H4 (cell line): ENCODE measurements at regions not wholly inside any gene's neighbourhood (a gene's known extent, or its start where the extent isn't known, plus 50 kb on each side); places are given as distances from the start of the nearest gene placed in this dataset.

ENCODE experiments used
- DNase-seq: peaks from one replicate; pipeline ENCODE4 v3.0.0-alpha.2; 2015; ENCODE audit warnings: low spot score

GRCh38 chr12:74906224-74906623 lies 303.4 kb downstream of the KCNC2 start:
- DNase-seq = peak; percentile 17

GRCh38 chr12:74910831-74911230 lies 298.8 kb downstream of the KCNC2 start:
- no peak for DNase-seq

- no peak for DNase-seq
These were observed 295.3 kb downstream of the KCNC2 start for GRCh38 chr12:74914378-74914777.

- no peak for DNase-seq
These were observed 293.9 kb downstream of the KCNC2 start for GRCh38 chr12:74915718-74916117.

- no peak for DNase-seq
These were observed 291.9 kb downstream of the KCNC2 start for GRCh38 chr12:74917743-74918142.

GRCh38 chr12:74918291-74918690 lies 291.3 kb downstream of the KCNC2 start:
- DNase-seq = no peak

DNA sequence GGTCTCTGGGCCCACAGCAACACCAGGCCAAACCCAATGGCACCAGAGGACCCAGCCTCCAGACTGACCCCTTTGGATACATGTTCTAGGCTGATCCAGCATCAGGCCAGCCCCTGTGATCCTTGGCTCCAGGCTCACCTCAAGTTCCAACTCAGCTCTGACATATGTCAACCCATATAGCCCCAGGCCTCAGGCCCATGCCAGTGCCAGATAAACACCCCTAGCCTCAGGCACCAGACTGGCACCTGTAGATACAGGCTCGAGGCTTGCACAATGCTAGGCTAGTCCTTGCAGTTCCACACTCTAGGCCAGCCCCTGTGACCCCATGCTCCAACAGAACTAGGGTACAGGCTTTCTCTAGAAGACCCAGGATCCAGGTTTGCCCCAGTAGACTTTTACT lies 287.5 kb downstream of the KCNC2 start:
- no peak for DNase-seq

- DNase-seq = no peak
These were observed 287.0 kb downstream of the KCNC2 start for GRCh38 chr12:74922642-74923041.

GRCh38 chr12:74941670-74942069 lies 268.0 kb downstream of the KCNC2 start:
- no peak for DNase-seq

- DNase-seq = no peak
These were observed 263.9 kb downstream of the KCNC2 start for GRCh38 chr12:74945771-74946198.

GRCh38 chr12:74953697-74954096 lies 255.9 kb downstream of the KCNC2 start:
- DNase-seq = no peak

DNA sequence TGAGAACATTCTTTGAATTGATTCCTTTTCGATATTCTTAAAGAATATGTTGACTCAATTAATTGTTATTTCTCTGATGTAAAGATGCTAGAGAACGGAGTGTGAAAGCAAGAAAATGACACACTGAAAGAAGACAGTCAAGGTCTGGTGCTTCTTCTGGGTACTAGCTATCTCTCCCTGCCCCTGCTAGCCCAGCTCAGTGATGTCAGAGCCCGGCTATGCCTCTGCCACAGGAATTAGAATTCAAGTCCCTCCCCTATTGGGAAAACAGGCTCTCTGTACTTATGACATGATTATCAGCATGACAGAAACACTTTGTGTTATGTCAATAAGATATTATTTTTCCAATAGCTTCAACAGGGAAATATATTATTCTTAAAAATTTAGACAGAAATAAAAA lies 252.4 kb downstream of the KCNC2 start:
- no peak for DNase-seq

DNA sequence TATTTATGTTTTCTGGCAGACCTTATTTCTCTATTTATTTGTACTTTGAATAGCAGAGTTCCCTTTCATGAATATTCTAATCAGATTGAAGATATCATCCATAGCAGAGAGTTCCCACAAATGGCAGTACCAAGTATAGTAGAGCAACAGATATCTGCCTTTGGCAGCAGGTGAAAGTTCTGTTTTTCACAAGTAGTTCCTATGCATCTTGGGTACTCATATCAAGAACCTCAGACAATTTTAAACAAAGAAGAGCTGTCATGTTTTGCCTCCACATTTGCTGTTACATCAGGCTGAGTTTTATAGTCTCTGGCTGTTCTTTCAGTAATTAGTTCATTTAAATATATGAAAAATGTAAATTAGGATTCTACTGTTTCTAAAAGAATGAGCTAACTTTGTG lies 252.0 kb downstream of the KCNC2 start:
- no peak for DNase-seq

DNA sequence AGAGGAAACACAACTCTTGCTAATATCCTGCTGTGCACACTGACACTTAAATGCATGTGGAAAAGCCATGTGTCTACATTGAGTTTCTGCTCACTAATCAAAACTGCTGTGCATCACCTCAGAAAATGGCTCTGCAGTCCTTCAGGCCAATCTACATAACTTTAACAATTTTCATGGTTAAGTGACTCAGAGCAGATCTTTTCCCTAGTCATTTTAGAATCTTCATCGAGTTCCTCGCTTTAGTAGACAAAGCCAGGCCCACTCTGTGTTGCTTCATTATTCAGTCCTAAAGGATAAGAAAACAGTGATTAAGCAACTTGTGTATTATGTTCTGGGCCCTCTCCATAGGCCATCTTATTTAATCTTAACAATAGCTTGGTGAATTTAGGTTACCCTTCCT lies 250.0 kb downstream of the KCNC2 start:
- DNase-seq = no peak

DNA sequence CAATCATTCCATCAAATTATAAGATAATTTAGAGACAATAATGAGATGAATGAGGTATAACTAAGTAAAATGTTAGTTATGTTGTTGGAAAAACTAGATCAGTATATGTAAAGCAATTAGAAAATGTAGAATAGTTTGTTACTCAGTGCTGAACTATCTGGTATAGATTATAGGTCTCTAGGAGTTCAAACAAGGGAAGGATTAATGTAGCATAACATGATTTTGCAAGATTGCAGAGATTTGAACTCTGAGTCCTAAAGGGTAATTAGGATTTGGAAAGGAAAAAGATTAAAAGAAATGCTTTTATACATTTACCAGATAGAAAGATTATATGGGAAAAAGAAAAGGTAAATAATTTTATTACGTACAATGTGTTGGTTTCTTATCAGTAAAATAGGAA lies 246.3 kb downstream of the KCNC2 start:
- DNase-seq = no peak

- DNase-seq = no peak
These were observed 245.7 kb downstream of the KCNC2 start for GRCh38 chr12:74963867-74964331.

DNA sequence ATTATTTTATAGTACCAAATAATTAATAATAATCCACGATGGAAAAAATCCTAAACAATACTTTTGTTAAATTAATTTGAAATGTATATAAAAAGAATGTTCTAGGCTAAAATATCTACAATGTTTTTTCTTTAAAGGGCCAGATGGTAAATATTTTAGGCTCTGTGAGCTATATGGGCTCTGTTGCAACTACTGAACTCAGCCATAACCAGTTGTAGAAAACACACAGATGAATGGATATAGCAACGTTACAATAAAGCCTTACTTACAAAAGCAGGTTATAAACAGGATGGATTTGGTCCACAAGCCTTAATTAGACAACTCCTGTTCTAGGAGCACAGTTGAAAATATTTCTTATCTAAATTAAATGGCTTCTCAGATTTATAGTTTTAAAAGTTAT lies 245.2 kb downstream of the KCNC2 start:
- no peak for DNase-seq

DNA sequence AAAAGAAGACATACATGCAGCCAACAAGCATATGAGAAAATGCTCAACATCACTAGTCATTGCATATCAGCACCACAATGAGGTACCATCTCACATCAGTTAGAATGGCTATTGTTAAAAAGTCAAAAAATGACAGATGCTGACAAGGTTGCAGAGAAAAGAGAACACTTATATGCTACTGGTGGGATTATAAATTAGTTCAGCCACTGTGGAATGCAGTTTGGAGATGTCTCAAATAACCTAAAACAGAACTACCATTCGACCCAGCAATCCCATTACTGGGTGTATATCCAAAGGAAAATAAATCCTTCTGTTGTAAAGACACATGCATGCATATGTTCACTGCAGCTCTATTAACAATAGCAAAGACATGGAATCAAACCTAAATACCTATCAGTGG lies 238.4 kb downstream of the KCNC2 start:
- DNase-seq = no peak

DNA sequence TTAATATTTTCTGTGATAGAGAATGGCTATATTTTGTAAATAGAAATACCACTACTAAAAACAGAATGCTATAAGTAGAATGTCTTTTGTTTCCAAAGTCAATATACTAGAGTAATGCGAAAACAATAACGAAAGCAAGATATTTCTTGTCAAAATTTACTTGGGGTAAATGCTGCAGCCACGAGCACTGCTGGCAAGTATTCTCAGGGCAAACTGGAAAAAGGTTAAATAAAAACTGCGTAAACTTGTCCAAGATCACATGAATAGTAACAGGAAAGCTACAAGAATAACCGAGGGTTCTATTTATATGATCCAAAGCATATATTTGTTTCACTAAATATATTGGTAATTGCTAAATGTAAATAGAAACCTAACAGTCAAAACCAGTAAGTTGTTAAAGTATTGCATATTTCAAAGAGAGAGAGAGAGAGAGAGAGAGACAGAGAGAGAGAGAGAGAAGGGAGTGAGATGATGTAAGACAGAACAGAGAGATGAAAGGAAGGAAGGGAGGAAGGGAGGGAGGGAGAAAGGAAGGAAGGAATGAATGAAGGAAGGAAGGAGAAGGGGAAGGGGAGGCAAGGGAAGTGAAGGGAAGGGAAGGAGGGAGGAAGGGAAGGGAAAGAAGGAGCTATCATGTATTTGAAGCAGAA lies 231.7 kb downstream of the KCNC2 start:
- no peak for DNase-seq

DNA sequence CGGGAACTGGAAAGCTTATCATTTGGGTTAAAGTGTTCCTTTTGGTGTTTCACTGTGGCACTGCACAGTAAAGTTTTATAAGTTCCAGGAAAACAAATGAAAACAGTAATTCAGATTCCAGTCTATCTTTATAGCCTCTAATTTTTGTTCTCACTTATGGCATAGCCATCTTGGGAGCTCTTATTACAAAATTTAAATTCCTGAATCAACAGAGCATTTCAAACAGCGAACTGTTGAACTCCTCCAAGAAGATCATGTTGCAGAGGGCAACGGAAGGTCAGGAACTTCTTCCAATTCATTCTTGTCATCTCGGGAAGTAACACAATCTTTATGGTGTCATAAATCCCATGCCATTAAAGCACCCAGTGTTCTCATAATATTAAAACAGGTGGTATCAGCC lies 229.1 kb downstream of the KCNC2 start:
- peak; percentile 26 for DNase-seq

- DNase-seq = no peak
These were observed 228.1 kb downstream of the KCNC2 start for GRCh38 chr12:74981541-74981940.

GRCh38 chr12:74983917-74984316 lies 225.7 kb downstream of the KCNC2 start:
- no peak for DNase-seq

GRCh38 chr12:74984631-74985030 lies 225.0 kb downstream of the KCNC2 start:
- DNase-seq = no peak

DNA sequence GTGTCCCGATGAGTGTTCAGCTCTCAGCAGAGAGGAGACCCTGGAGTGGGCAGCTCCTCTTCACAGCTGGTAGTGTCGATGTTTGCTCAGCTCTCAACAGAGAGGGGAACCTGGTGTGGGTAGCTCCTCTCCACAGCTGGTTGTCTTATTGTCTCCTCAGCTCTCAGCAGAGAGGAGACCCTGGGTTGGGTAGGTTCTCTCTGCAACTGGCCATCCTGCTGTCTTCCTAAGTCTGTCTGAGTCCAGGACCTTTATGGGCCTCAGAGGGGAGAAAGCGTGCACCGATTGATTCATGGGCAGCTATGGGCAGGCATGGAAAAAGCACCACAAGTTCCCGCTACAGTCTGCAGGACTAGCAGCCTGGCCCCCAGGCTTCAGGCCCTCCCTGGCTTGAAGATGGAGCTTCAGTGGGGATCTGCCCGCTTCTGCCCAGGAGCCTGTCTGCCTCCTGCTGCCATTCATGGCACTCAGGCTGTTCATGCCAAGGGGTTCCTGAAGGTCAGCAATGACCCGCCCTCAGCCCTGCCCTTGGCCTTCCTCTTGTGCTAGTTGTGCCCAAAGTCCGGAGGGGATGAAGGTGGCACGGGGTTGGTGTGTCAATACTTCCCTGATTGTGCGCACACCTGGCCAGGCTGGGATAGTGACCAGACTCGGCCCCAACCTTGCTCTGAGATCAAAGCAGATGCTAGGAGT lies 224.2 kb downstream of the KCNC2 start:
- DNase-seq = no peak
